Frontal cortex (tissue), 3 donors: ENCODE measurements at regions not wholly inside any gene's neighbourhood (a gene's known extent, or its start where the extent isn't known, plus 50 kb on each side); places are given as distances from the start of the nearest gene placed in this dataset.
"Not testable (repeated sequence)": the region's sequence is repeated elsewhere in the genome, so short reads cannot be mapped to it uniquely, and the experiment has no call there.

ENCODE experiments used
- DNase-seq, 2 donors: peaks; one replicate each; pipeline ENCODE4 v3.0.0; 2012; ENCODE audit warnings: low spot score in 2 of 2
- FAIRE-seq: peaks from 2 replicates; lab custom pipeline; 2012; peaks lifted over from hg19 to GRCh38; lab: Jason Lieb, UNC
- donor health status: control.
- donor health status: control.
- donor health status: control.

GRCh38 chr7:51630933-51631332 lies 314.3 kb upstream of the COBL start:
- no peak for DNase-seq
- FAIRE-seq: no peak

- FAIRE-seq (no peak), DNase-seq (no peak)
Observed at GRCh38 chr7:51629206-51629605, 312.6 kb upstream of the COBL start.

GRCh38 chr7:51621956-51622355 lies 305.3 kb upstream of the COBL start:
- DNase-seq: no peak
- FAIRE-seq: no peak

GRCh38 chr7:51620706-51621105 lies 304.1 kb upstream of the COBL start:
- DNase-seq (no peak), FAIRE-seq (no peak)

GRCh38 chr7:51619880-51620279 lies 303.3 kb upstream of the COBL start:
- FAIRE-seq (no peak), DNase-seq (no peak)

- DNase-seq (no peak), FAIRE-seq (no peak)
Observed at GRCh38 chr7:51617686-51618085, 301.1 kb upstream of the COBL start.

GRCh38 chr7:51613911-51614357 lies 297.3 kb upstream of the COBL start:
- no peak for DNase-seq
- FAIRE-seq: no peak

GRCh38 chr7:51611937-51612336 lies 295.3 kb upstream of the COBL start:
- DNase-seq: no peak
- FAIRE-seq: no peak

GRCh38 chr7:51607447-51607846 lies 290.8 kb upstream of the COBL start:
- FAIRE-seq (no peak), DNase-seq (no peak)

GRCh38 chr7:51606601-51607154 lies 290.1 kb upstream of the COBL start:
- FAIRE-seq: no peak

GRCh38 chr7:51602376-51602775 lies 285.8 kb upstream of the COBL start:
- no peak for DNase-seq
- FAIRE-seq: no peak

More at GRCh38 chr7:51606601-51607154, 290.1 kb upstream of the COBL start:
- DNase-seq: no peak

GRCh38 chr7:51601461-51601860 lies 284.9 kb upstream of the COBL start:
- DNase-seq (no peak), FAIRE-seq (no peak)

GRCh38 chr7:51599935-51600334 lies 283.3 kb upstream of the COBL start:
- DNase-seq, FAIRE-seq: not testable (repeated sequence)

- no peak for DNase-seq
- no peak for FAIRE-seq
Observed at GRCh38 chr7:51593628-51594027, 277.0 kb upstream of the COBL start.

- no peak for DNase-seq
- no peak for FAIRE-seq
Observed at GRCh38 chr7:51592842-51593599, 276.4 kb upstream of the COBL start.

- no peak for DNase-seq
- FAIRE-seq: no peak
Observed at GRCh38 chr7:51591223-51591622, 274.6 kb upstream of the COBL start.

GRCh38 chr7:51590746-51591145 lies 274.1 kb upstream of the COBL start:
- FAIRE-seq: no peak
- DNase-seq: no peak

- DNase-seq: no peak
- no peak for FAIRE-seq
Observed at GRCh38 chr7:51589111-51589510, 272.5 kb upstream of the COBL start.

GRCh38 chr7:51587604-51588003 lies 271.0 kb upstream of the COBL start:
- FAIRE-seq: no peak
- DNase-seq: no peak

GRCh38 chr7:51577390-51577789 lies 260.8 kb upstream of the COBL start:
- FAIRE-seq (no peak), DNase-seq (no peak)

- no peak for FAIRE-seq
- no peak for DNase-seq
Observed at GRCh38 chr7:51569581-51569980, 253.0 kb upstream of the COBL start.

GRCh38 chr7:51569176-51569575 lies 252.6 kb upstream of the COBL start:
- FAIRE-seq (no peak), DNase-seq (no peak)
